OCI-M1 (cell line): ENCODE measurements at regions not wholly inside any gene's neighbourhood (a gene's known extent, or its start where the extent isn't known, plus 50 kb on each side); places are given as distances from the start of the nearest gene placed in this dataset.

ENCODE experiments used
- DNase-seq: peaks from one replicate; lab custom pipeline; 2025; lab: John Stamatoyannopoulos, UW

GRCh38 chr6:50102676-50103075 is 52.9 kb upstream of the DEFB112 start:
- no peak for DNase-seq

GRCh38 chr6:50110587-50110986 is 60.9 kb upstream of the DEFB112 start:
- DNase-seq = no peak

GRCh38 chr6:50112981-50113857 is 63.5 kb upstream of the DEFB112 start:
- no peak for DNase-seq

GRCh38 chr6:50116390-50116789 is 66.7 kb upstream of the DEFB112 start:
- no peak for DNase-seq

- no peak for DNase-seq
These were observed 67.2 kb upstream of the DEFB112 start for GRCh38 chr6:50116797-50117542.

- DNase-seq = no peak
These were observed 70.6 kb upstream of the DEFB112 start for GRCh38 chr6:50120300-50120699.

- DNase-seq = no peak
These were observed 74.0 kb upstream of the DEFB112 start for GRCh38 chr6:50123688-50124087.

GRCh38 chr6:50124572-50124971 is 74.8 kb upstream of the DEFB112 start:
- no peak for DNase-seq

GRCh38 chr6:50128420-50129005 is 78.8 kb upstream of the DEFB112 start:
- DNase-seq = peak; percentile 66

GRCh38 chr6:50135968-50136367 is 86.2 kb upstream of the DEFB112 start:
- DNase-seq = no peak

- DNase-seq = peak; percentile 47
These were observed 91.4 kb upstream of the DEFB112 start for GRCh38 chr6:50141100-50141499.

- DNase-seq = no peak
These were observed 93.4 kb upstream of the DEFB112 start for GRCh38 chr6:50143011-50143719.

- DNase-seq = peak; percentile 55
These were observed 95.4 kb upstream of the DEFB112 start for GRCh38 chr6:50145125-50145524.

- no peak for DNase-seq
These were observed 97.6 kb upstream of the DEFB112 start for GRCh38 chr6:50147371-50147770.

- no peak for DNase-seq
These were observed 130.9 kb upstream of the DEFB112 start for GRCh38 chr6:50180646-50181045.

GRCh38 chr6:50185006-50185405 is 135.3 kb upstream of the DEFB112 start:
- DNase-seq = peak; percentile 44

- DNase-seq = no peak
These were observed 137.7 kb upstream of the DEFB112 start for GRCh38 chr6:50187351-50187921.

GRCh38 chr6:50198245-50198644 is 148.5 kb upstream of the DEFB112 start:
- no peak for DNase-seq

- no peak for DNase-seq
These were observed 153.0 kb upstream of the DEFB112 start for GRCh38 chr6:50202766-50203165.

- DNase-seq = no peak
These were observed 161.9 kb upstream of the DEFB112 start for GRCh38 chr6:50211582-50211981.

GRCh38 chr6:50213146-50213545 is 163.4 kb upstream of the DEFB112 start:
- no peak for DNase-seq

GRCh38 chr6:50214937-50215336 is 165.2 kb upstream of the DEFB112 start:
- DNase-seq = no peak
